ENCODE measurements at regions not wholly inside any gene's neighbourhood (a gene's known extent, or its start where the extent isn't known, plus 50 kb on each side); places are given as distances from the start of the nearest gene placed in this dataset.
"Not testable (repeated sequence)": the region's sequence is repeated elsewhere in the genome, so short reads cannot be mapped to it uniquely, and the experiment has no call there.

DNA sequence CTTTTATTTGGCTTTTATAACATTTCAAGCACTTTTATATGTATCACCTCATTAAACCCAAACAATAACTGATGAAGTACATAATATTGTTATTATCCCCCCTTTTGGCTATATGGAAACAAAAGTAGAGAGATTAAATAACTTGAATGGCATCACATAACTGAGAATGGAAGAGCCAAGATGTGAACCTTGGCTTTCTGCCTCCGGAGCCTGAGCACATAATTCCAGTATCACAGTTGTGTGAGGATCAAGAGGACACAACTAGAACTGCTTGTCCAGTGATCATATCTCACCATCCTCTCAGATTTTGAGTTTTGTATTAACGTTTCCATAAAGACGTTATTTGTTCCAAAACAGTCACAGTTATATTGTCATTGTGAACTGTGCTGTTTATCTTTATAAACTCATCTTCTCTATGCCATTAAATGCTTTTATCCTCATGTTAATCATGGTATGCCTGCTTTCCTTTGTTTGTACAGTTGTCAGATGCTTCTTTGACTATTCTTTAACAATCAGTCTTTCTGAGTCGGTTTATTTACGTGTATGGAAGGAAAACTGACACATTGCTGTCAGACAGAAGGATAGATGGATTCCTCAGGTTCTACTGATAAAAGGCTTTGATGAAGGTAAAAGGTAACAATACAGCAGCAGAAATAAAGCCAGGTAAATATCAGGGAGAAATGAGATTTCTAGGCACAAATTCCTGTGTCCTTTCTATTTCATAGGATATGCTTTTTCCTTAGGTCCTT, 92.0 kb upstream of the FAM13C start:
- DNase-seq (ENCODE audit: low spot score): no peak

GRCh38 chr10:59448616-59449015, 86.3 kb upstream of the FAM13C start:
- DNase-seq (ENCODE audit: low spot score): no peak

GRCh38 chr10:59435707-59436106, 73.4 kb upstream of the FAM13C start:
- DNase-seq (ENCODE audit: low spot score): no peak

DNA sequence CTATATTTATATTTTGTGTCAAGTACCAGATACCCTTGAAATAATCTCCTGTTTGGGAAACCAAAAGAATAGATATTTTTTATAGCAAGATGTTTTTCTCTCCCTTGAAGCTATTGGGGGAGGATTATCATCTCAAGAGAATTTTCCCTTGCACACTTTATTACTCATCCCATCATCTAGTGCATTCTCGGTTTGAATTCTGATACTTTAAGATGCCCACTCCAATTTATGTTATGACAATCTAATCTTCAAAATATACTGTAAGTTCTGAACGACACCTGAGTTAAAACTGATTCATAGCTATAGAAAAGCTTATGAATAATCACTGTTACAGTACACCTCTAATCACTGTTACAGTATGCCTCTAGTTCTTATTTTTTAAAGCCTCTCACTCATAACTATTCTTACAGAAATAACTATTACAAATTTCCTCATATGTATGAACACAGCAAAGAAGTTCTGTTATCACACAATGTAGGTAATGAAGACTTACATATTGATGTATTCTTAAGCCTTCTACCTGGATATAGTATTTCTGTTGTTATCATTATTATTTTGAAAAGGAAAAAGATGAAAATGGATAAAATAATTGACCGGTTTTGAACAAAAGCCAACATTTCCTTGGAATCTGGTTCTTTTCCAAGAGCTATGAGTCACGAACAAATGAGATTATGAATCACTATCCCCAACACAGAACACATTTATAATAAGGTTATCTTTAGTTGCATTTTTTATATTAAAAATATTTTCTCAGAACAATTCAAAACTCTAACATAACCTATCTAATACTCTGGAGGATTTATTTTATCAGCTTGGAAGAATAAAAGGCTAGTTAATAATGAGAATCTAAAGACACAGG, 72.3 kb upstream of the FAM13C start:
- DNase-seq (ENCODE audit: low spot score): no peak

DNA sequence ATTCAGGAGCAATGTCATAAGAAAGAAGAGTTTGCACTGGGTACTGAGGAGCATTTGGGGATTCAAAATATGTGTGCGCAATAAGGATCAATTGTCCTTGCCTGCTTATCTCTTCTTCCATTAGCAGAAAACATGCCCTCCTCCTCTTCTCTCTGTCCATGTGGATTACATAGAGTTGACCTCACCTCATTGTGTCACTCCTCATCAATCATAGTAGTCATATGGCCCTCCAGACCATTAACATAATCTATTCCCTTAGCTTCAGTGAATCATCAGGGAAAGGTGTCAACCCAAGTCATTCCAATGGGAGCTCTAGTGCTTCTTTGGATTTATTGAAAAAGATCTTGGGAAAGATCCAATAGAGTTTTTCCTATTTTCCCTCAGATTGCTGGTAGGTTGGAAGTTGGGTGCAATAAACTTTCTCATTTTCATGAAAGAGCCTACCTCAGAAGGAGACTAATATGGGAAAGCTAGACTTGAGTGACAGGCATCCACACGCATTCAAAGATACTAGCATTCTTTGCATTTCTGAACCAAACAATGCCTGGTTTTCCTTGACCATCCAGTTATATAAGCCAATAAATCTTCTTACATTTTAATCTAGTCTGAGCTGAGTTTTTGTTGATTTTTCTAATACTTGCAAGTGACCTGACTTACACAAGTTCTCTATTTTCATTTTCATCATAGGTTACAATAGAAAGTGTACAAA, 71.5 kb upstream of the FAM13C start:
- DNase-seq (ENCODE audit: low spot score): no peak

DNA sequence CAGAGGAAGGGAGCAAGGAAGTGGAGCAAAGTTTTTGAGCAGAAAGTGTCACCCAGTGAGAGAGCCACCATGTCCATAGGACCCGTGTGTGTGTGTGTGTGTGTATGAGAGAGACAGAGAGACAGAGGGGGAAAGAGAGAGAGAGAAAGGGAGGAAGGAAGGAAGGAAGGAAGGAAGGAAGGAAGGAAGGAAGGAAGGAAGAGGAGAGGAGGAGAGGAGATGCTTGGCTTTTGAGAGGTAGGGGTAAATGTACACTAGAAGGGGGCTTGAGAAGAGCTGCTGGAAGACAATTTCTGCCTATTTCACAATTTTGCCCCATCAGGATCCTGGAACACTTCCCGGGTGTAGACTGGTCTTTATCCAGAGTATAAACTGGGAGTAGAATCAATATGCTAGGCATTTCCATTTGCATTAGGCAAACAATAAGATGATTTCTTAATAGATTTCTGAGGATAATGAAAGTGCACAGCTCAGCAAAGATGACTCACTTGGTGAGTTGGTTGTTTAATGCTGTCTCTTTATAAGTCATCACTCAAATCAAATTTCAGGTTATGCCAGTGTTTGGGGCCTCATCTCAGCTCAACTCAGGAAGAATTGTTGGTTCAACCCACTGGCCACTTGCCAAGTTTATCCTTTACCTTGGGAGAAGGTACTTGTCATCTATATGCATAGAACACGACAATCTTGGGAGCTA, 70.0 kb upstream of the FAM13C start:
- DNase-seq (ENCODE audit: low spot score): no peak

DNA sequence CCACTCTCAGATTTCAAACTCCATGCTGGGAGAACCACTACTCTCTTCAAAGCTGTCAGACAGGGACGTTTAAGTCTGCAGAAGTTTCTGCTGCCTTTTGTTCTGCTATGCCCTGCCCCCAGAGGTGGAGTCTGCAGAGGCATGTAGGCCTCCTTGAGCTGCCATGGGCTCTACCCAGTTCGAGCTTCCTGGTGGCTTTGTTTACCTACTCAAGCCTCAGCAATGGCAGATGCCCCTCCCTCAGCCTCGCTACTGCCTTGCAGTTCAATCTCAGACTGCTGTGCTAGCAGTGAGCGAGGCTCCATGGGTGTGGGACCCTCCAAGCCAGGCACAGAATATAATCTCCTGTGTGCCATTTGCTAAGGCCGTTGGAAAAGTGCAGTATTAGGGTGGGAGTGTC, 51.4 kb upstream of the FAM13C start:
- not testable (repeated sequence) for DNase-seq (ENCODE audit: low spot score)
